Fibroblast of skin of back (primary cell): ENCODE measurements at regions not wholly inside any gene's neighbourhood (a gene's known extent, or its start where the extent isn't known, plus 50 kb on each side); places are given as distances from the start of the nearest gene placed in this dataset.

Experiments
- DNase-seq: peaks from one replicate; pipeline ENCODE4 v3.0.0-alpha.2; 2013

DNA sequence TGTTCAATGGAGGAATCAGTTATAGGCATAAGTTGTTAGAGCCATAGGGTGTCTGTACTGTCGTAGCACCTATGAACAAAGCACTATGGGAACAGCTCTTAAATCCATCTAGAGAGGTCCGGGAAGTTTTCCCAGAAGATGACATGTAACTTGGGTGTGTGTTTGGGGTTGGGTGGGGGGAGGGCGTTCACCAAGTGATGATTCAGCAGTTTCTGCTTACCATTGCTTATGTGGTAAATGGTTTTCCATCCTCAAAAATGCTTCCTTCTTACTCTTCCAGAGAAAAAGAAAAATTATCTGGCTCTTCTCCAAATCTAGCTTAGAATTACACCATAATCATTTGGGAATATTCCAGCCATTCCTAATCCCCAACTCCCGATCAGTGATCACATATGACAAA lies 361.1 kb upstream of the ZNF521 start:
- DNase-seq = no peak

DNA sequence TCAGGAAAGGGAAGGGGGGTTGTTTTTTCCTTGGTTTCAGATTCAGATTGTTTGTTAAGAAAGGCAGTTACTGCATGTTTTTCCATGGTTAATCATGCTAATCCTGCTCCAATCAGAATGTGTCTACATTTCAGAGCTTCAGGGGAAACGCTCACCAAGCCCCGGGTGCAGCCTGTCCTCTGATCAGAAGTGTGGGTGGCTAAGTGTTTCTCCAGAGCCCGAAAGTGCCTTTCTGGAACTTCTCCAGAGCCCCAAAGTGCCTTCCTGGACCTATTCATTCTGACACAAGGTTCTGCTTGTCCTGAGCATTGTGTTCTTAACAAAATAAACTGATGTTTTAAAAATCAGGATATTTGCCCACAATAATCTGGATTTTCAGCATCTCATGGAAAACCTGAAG lies 359.0 kb upstream of the ZNF521 start:
- DNase-seq = no peak

DNA sequence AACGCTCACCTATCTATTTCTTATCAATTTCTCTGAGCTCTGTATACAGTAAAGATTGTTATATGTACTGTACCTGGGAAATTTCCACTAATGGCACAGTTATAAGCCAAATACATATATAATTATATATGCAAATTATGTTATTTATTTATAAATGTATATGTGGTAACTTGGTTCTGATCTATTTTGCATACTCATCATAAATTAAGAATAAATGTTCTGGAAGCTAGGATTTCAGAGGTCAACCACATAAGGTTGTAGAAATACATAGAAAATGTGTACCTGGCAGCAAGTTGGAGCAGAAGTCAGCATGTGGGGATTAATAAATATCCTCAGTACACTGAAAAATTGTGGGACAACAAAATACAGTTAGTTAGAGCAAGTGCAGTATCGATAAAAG lies 353.7 kb upstream of the ZNF521 start:
- DNase-seq = no peak

DNA sequence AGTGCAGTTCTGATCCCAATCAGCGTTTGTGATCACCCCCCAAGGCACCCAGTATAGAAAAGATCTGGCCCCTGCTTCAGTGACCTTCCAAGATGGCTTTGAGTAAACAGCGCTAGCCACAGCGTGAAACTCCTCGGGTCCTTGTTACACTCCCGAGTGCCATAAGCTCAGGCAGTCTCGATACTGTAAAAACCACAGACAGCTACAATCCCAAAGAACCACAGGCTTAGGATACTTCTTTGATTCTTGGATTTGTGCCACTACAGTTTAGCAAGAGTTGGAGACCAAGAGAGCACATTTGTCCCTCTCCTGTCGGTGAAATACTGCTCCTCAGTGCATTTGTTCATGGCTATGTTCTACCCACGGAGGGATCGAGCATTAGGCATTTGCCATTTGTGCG lies 352.5 kb upstream of the ZNF521 start:
- DNase-seq = no peak

DNA sequence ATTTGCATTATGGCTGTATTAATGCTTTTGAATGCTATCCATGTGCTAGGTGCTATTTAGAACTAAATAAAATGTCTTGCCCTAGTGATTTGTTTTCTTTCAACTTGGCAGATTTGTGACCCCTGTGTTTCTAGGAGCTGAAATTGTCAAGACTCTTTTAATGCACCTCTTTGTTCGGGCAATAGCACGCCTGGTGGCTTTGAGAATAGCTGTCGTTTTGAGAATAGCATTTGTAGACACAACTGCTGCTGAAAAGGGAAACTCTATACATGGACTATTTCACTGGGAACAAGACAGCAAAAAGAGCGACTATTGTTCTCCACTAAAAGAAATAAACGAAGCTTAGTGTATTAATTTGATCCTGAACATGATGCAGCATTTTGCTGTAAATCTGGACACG lies 352.1 kb upstream of the ZNF521 start:
- no peak for DNase-seq

DNA sequence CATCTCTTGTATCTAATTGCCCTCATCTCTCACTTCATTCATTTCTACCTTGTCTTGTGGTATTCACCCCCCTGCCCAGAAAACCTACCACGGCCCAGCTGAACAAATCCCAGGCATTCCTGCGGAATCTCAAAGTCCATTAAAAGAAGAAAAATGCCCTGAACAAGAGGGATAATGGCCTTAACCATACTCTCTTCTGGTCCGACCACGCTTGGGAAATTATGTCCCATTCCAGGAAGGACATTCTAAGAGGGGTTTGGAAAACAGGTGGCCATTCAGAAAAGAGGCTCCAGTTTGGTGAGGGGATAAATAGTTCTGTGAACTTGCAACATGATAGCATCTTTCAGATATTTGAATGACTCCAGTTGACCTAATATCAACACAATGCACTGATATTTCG lies 349.9 kb upstream of the ZNF521 start:
- DNase-seq = no peak

DNA sequence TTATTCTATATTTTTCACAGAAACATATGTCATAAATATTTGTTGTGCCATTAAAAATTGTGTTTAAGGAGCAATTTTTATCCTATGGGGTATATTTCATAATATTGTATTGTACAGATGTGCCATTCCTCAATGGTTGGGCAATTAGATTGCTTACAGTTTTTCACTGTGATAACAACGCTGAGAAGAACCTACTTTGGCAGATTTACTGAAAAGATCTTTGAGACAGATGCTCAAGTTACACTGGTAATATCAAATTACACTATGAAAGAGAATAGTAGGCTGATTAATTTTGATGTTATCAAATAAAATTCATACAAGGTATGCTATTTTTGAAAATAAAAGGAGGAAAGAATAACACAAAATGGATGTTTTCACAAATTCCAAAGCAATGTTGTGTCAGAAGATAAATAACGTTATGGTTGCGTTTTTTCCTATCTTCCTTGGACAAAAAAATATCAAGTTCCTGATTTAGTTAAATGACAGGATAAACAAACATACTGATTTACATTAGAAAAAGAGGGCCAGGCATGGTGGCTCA lies 335.1 kb upstream of the ZNF521 start:
- peak; percentile 8 for DNase-seq

DNA sequence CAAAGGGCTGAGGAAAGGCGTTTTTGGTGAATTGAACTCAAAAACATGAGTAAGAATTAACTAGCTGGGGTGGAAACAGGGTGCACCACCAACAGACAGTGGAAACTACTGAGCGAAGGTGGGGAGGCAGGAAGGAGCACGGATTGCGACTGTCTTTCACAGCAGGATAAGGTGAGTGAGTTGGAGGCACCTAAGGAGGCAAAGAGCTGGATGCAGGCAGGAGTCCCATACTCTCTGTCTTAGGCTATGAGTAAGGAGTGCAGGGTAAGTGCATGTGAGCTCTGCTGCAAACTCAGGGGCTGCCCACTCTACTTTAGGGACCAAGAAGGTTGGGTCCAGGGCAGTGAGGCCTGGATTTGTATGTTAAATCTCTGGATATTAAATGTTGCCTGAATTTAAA lies 333.1 kb upstream of the ZNF521 start:
- DNase-seq = no peak

DNA sequence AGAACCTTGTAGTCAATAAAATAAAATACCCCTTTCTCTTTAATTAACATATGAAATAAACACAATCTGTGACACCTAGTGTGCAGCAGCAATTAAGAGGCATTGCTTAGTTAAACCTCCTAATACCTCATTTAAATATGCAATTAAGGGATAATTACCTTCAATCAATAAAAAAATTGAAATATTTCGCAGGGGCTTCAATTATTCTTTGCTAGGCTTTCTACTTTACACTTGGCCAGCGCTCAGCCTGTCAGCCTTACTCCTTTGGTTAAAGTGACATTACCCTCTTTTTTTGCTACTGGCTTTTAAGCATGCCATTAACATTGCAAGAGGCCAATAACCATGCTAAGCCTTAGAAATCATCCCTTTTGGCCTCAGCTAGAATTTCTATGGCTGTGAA lies 327.5 kb upstream of the ZNF521 start:
- no peak for DNase-seq

DNA sequence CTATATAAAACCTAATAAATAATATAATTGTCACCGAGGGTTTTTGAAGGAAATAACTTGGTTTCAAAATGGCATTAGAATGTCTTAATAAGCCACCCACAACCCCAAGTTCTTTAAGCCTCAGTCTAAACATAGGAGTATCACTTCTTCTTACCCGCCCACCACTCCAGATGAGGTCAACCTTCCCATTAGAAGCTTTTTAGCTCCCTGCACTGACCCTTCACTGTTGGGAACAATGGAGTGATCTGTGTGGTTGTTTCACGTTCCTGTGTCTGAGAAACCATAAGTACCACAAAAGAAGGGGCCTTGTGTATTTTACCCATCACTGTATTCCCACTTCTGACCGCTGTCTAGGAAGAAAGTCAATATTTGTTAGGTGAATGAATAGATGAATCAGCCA lies 326.3 kb upstream of the ZNF521 start:
- no peak for DNase-seq

DNA sequence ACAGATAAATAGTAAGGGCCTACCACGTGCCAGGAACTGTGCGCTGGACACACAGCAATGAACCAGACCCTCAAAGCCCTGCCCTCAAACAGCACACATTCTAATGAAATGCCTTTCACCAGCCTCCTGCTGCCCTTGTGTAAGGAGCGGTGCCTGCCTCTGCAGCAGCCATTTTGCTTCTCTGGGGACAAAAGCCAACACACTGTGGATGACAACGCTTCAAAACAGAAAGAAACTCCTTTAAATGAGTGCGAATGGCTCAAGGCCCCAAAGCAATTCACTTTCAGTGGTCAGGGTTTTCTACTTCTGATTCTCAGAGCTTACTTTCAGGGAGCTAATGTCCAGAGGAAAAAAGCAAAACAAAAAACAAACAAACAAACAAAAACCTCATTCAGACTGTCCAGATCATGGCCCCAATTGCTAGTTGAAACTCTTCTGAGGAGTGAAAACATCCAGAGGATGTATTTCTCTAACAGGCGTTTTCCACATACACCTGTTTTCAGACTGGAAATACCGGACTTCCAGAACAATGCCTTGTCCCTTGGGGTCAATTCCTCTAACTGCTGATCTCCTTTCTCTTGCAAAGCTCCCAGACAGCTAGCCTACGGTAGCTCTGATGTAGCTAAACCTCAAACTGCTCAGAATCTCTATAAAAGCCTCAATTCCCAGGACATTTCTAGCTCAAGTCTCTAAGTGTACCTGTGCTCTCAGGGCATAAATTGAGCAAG lies 323.3 kb upstream of the ZNF521 start:
- DNase-seq = no peak

DNA sequence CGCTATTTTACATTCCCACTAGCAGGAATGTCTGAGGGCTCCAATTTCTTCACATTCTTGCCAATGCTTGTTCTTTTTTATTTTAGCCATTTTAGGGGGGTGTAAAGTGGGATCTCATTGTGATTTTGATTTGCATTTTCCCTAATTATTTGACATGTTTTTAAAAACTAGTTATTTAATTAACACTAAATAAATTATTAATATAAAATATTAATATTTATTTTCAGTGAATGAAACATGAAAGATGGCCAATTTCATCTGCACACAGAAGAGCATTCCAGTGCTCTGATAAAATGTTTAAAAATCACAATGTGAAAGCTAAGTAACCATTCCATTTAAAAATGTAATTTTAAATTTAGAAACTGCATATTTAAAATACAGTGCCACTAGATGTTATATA lies 322.2 kb upstream of the ZNF521 start:
- DNase-seq = no peak

DNA sequence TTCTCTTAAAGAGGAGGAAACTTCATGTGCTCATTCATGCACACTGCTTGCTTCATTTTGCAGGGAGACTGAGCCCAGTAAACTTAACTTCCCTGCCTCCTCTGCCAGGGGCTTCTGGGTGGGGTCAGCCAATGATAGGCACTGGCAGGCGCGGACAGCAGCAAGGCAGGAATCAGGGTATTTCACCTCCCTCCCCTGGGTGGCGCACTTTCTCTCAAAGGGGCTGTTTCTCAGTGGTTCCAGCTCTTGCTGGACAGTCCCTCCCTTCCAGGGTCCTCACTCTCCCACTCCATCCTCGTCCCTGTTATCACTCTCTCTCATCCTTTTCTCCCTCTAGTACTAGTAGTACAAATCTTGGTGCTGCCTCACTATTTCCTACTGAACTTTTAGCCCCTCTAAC lies 320.5 kb upstream of the ZNF521 start:
- no peak for DNase-seq

DNA sequence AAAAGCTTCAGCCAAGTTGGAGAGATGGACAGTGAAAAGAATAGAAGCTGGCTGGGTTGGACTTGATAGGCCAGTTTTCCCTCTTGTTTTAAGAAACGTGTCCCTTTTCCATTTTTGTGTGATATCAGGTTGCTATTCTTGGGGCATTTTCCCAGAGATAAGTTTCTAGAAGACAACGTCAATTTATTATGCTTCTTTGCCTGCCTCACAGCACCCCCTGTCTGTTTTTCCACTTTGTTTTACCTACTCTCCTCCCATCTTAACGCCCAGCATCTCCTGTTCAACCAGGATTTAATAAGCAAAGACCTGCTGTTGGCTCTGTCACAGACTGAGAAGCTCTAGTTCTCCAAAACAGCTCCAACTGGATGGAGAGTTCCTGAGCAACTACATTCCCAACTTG lies 317.8 kb upstream of the ZNF521 start:
- DNase-seq = no peak

DNA sequence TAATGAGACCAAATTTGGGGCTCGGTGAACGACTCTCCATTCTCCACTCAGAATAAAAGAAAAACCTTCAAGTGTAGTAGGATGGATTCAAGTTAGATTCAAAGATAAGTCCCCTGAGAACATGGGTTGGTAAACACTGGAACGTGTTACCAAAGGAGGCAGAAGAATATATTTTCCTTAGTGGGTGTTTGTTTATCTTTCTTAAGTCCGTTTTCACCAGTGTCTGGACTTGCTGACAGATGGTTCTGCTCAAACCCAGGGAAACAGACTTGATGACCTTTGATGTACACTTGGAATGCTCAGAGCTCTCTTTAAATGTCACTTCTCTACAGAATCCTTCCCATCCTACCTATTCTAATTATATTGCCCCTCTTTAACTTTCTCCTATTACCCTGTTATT lies 310.3 kb upstream of the ZNF521 start:
- no peak for DNase-seq

DNA sequence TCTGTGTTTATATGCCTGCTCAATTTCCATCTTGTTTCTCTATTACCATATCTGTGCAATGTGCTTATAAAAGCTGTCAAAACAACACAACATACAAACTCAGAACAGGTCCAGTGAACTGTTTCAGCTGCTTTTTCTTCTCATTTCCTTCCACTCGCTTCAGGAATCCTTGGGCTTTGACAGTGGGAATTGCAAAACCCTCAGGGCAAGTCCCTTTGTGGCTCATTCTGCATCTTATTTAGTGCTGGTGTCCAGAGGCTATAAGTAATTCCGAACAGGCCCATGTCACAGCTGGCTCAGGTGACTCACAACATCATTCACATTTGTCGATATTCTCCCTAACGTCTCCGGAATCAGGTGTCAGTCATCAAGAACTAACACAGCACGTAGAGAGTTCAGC lies 309.9 kb upstream of the ZNF521 start:
- no peak for DNase-seq

DNA sequence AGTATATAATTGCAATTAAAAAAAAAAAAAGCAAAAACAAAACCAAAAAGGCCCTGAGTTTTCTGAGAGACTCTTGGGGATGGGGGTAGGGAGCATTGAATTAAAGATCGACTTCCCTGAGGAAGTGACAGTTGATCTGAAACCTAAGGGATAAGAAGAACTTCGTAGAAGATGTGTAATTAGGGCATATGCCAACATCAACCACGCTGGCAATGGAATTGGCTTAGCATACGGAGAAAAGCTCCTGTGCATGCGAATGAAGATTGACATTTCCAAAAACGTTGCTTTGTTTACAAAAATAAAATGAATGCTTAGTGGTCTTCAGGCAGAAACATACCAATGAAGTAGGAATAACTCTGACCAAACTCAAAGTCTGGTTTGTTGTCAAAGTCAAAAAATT lies 307.6 kb upstream of the ZNF521 start:
- DNase-seq = no peak

DNA sequence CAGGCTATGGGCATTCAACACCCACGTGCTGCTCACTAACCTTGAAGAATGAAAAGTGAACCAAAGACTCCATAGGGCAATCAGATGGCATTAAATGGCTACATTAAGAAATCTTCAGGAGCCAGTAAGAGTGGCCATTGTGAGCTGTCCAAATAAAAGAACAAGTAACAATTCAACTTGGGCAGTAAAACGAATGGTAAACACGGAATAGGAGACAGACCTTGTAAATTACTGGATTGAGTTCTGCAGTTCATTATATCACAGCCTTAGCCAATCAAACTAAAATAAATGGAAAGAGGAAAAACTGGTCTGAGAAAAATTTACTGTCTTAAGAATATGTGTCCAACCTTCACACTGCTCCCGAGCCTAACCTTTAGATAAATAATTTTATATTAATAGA lies 306.5 kb upstream of the ZNF521 start:
- DNase-seq = no peak

DNA sequence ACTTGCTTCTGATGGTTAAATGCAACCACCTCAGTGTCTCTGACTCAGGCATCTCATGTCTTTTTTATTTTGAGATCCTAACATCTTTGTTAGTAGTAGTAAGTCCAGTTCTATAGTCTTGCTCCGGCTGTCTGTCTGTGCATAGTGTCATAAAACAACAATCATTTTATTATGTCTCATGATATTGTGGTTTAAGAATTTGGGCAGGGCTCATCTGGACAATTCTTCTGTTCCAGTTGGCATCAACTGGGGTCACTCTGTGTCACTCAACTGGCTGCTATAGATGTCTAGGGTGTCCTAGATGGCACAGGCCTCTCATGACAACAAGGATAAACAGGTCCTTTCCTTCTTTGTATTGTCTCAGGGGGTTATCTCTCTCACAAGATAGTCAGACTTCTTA lies 299.6 kb upstream of the ZNF521 start:
- DNase-seq = peak; percentile 29

DNA sequence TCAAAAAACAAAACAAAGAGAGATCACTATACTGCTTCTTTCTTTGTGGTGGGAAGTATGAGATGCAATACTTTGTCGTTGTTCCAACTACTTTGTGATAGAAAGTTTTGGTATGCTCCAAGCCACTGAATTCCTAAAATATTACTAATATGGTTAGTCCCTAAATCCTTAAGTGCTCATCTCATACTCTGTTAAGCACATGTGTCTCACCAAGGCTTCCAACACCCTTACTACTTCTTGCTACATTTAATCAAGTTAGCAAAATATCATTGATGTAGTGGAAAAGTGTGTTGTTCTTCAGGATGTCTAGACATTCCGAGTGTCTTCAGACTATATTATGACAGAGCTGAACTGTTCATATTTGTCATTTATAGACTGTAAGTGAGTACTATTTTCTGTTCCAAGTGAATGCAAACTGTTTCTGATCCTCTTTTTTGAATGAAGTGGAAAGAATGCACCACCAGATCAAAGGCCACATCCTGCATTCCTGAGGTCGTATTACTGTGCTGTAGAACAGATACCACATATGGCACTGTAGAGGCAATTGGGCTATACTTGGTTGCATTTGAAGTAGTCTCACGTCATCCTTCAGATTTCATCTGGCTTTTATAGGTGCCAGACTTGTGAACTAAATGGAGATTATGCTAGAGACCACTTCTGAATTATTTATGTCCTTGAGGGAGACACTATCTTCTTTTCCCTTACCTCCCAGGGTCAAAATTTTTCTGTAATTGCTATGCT lies 298.4 kb upstream of the ZNF521 start:
- DNase-seq = peak; percentile 96

DNA sequence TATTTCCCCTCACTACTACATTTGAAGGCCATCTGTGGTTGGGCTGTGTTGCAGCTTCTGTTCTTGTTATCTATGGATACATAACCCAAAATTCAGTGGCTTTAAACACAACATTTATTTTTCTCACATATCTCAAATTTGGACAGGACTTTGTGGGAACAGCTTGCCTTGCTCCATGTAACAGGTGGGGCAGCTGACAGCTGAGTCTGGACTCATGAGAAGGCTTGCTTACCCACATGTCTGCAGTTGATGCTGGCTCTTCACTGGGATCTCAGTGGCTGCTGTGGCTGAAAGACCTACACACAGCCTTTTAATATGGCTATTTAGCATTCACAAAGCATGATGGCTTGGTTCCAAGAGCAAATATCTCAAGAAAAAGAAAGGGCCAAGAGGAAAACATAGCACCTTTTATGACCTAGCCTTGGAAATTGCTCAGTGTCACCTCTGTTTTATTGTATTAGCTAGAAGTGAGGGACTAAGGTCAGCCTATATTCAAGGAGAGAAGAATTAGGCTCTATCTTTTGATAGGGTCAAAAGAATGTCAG lies 296.8 kb upstream of the ZNF521 start:
- DNase-seq = no peak

DNA sequence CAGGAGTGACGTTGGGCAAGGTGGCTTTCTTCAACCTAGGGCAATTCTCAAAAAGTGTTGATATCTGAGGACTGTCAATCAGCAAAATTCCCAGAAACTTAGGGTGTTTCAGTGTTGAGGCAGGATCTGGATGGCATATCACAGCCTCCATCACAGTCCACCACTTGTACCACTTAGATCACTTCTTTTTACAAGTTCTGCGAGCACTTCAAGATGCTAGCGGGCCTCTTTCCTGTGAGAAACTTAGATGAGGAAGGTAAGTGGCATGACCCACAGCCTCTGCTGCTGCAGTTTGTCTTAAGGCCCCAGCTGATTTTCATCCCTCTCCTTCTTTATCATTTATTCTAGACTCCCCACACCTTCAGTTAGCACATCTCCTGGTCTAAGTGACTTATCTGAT lies 295.4 kb upstream of the ZNF521 start:
- no peak for DNase-seq

DNA sequence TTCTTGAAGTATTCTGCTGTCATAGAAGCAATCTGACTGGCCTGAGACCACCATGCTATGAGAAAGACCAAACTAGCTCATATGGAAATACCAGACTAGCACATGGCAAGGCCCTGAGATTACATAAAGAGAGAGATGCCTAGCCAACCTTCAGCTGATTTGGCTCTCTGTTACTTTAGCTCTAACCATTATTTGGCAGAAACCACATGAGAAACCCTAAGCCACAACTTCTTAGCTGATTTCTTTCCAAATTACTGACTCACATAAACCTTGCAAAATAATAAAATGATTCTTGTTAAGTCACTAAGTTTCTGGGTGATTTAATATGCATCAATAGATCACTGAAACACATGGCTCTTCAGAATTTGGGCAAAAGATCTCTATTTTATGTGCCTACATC lies 295.0 kb upstream of the ZNF521 start:
- no peak for DNase-seq

DNA sequence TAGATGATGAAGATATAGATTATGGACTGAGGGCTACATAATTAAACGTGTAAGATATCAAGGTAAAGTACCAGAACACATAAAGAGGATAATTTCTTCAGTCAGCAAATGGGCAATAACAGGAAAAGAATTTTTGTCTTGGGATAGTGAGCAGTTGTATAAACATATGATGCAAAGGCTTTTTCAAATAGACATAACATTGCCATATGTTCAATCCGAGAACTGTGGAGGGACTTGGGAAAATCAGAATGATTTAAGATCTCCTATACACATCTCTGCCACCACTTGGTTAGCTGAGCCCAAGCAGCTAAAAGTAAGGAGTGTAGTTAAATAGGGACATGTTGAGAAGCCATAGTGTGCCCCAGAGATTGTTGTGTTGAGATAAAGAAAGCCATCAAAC lies 287.6 kb upstream of the ZNF521 start:
- DNase-seq = peak; percentile 38
